Adrenal gland (tissue), 9 donors: ENCODE measurements at regions not wholly inside any gene's neighbourhood (a gene's known extent, or its start where the extent isn't known, plus 50 kb on each side); places are given as distances from the start of the nearest gene placed in this dataset.

Experiments used
- DNase-seq, 7 donors: peaks; one replicate each; pipeline ENCODE4 v3.0.0-alpha.2; 2019 to 2020
- H3K27ac ChIP-seq, 5 donors: fragments of 200-600 bp; sonication (generic) in 4 of 5; 1 replicate in 3 of 5; 2 replicates in 2 of 5; pipeline versions ENCODE4 v1.5.1 to v1.8.0; 2016 to 2020; ENCODE audit warnings: mild to moderate bottlenecking in 1 of 5
- H3K27me3 ChIP-seq: fragments of 200-600 bp; 2 replicates; pipeline ENCODE4 v1.8.0; 2021
- H3K36me3 ChIP-seq, 2 donors: fragments of 200-600 bp; replicated peaks in 1 of 2; 1 replicate in 1 of 2; 2 replicates in 1 of 2; pipeline versions ENCODE4 v1.5.1 to v1.8.0; 2018 to 2022
- H3K4me1 ChIP-seq, 2 donors: fragments of 200-600 bp; replicated peaks in 1 of 2; 1 replicate in 1 of 2; 2 replicates in 1 of 2; pipeline versions ENCODE4 v1.5.1 to v1.8.0; 2018 to 2021
- H3K4me3 ChIP-seq, 4 donors: fragments of 200-600 bp; sonication (generic) in 3 of 4; one replicate each; pipeline ENCODE4 v1.5.1; 2016 to 2018
- H3K9me3 ChIP-seq, 3 donors: fragments of 200-600 bp; sonication (generic) in 1 of 3; replicated peaks in 1 of 3; 1 replicate in 2 of 3; 2 replicates in 1 of 3; pipeline versions ENCODE4 v1.5.1 to v1.8.0; 2016 to 2021
- CTCF ChIP-seq, 6 experiments: fragments of 450-650 bp in 4 of 6; fragments of 200-600 bp in 2 of 6; sonication (generic) in 1 of 6; IDR thresholded peaks; 1 replicate in 5 of 6; 2 replicates in 1 of 6; pipeline versions ENCODE4 v1.5.1 to v1.8.0; 2016 to 2021; ENCODE audit warnings: antibody characterized with exemption in 6 of 6, mild to moderate bottlenecking in 2 of 6, moderate library complexity in 1 of 6
- POLR2A ChIP-seq, 2 donors: fragments of 450-650 bp; IDR thresholded peaks; one replicate each; pipeline ENCODE4 v1.6.1; 2017; ENCODE audit warnings: antibody characterized with exemption in 2 of 2, mild to moderate bottlenecking in 2 of 2, moderate library complexity in 1 of 2
- WGBS, 4 donors: extraction: QIAGEN DNeasy Blood & Tissue Kit in 2 of 4; methylation state at CpG; one replicate each; pipeline versions ENCODE4 v1.1.5 to v1.1.7; 2013 to 2017; 5-methylcytosine and 5-hydroxymethylcytosine counted together
- intact Hi-C, 2 donors: fragments of 100-400 bp; cut with DNase I; formaldehyde crosslinking; loops; one replicate each; pipeline versions ENCODE4 v1.14.1 to v1.15.0; 2022 to 2023
- donor health status: healthy with polysubstance abuse.
- donor health status: Bipolar disorder and iron deficiency.
- donor health status: DM: yes; HTN: yes; CAD: no.
- donor health status: DM: no; HTN: no; CAD: no.
- donor health status: DM: no; HTN: no; CAD: no.

DNA sequence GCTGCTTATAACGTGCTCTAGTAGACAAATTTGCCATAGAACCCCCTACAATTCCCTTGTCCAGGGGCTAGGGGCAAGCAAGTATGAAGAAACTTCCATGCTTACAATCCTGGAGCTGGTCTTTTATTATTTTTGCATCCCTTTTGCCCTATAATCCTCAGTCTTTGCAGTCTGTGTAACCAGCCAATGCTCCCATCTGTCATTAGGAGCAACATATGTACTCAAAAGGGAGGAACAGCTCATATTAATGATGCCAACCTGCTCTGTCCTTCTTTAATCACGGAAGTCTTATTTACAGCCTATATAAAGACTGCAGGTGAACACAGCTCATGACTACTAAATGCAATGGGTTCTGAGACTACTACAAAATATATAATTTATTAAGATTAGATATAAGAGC lies 263.3 kb downstream of the ZIC1 start:
- no peak for DNase-seq
- H3K4me3 ChIP-seq: no peak overlapping the region
- WGBS, 4 donors: 44 to 60% (median 52%) methylated on average over 2 of the region's 2 CpGs

GRCh38 chr3:147675761-147676160 lies 266.6 kb downstream of the ZIC1 start:
- Histone ChIP-seq H3K4me3 (no peak overlapping the region), H3K4me1 (no peaks in the 10 kb centered on the region), H3K9me3 (no peaks in the 10 kb centered on the region), H3K36me3 (no peaks in the 10 kb centered on the region), H3K27ac (no peak overlapping the region), H3K27me3 (no peaks in the 10 kb centered on the region)
- WGBS, 4 donors: 82 to 91% (median 87%) methylated on average over 2 of the region's 2 CpGs
- intact Hi-C loops: no loop called here
- no peak for DNase-seq
- TF ChIP-seq CTCF (IDR thresholded peaks at IDR 0.05) (no peak), POLR2A (IDR thresholded peaks at IDR 0.05) (no peak)

More for the DNA sequence above, 263.3 kb downstream of the ZIC1 start:
- no peak overlapping the region for H3K27ac ChIP-seq
- H3K4me1 ChIP-seq: no peaks in the 10 kb centered on the region
- no peaks in the 10 kb centered on the region for H3K9me3 ChIP-seq
- intact Hi-C loops: no loop called here
- no peaks in the 10 kb centered on the region for H3K27me3 ChIP-seq
- H3K36me3 ChIP-seq: no peaks in the 10 kb centered on the region
- no peak for TF ChIP-seq POLR2A (IDR thresholded peaks at IDR 0.05)
- TF ChIP-seq CTCF (IDR thresholded peaks at IDR 0.05): no peak

- intact Hi-C loops: no loop called here
- no peaks in the 10 kb centered on the region for H3K36me3 ChIP-seq
Measured at GRCh38 chr3:147680837-147681483, 271.8 kb downstream of the ZIC1 start.

DNA sequence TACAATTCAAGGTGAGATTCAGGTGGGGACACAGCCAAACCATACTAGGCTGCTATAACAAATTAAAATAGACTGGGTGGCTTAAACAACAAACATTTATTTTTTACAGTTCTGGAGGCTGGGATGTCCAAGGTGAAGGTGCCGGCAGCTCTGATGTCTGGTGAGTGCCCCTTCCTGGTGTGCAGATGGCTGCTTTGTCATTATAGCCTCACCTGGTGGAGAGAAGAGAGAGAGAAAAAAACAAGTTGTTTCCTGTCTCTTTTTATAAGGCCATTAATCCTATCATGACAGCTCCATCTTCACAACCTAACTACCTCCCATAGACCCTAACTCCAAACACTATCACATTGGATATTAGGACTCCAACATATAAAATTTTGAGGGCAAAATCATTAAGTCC lies 279.7 kb downstream of the ZIC1 start:
- no peak overlapping the region for H3K4me3 ChIP-seq
- intact Hi-C loops: no loop called here
- H3K36me3 ChIP-seq: no peaks in the 10 kb centered on the region
- no peaks in the 10 kb centered on the region for H3K4me1 ChIP-seq
- no peaks in the 10 kb centered on the region for H3K27me3 ChIP-seq
- 78 to 100% (median 90%) methylated on average over 1 of the region's 1 CpG for WGBS, 4 donors
- no peaks in the 10 kb centered on the region for H3K9me3 ChIP-seq
- DNase-seq: no peak
- no peak overlapping the region for H3K27ac ChIP-seq
- no peak for TF ChIP-seq POLR2A (IDR thresholded peaks at IDR 0.05)
- no peak for TF ChIP-seq CTCF (IDR thresholded peaks at IDR 0.05)

More at GRCh38 chr3:147680837-147681483, 271.8 kb downstream of the ZIC1 start:
- Histone ChIP-seq H3K4me3 (no peak overlapping the region), H3K9me3 (no peaks in the 10 kb centered on the region), H3K27me3 (no peaks in the 10 kb centered on the region), H3K27ac (no peak overlapping the region), H3K4me1 (no peaks in the 10 kb centered on the region)
- TF ChIP-seq CTCF (IDR thresholded peaks at IDR 0.05) (no peak), POLR2A (IDR thresholded peaks at IDR 0.05) (no peak)
- 52 to 71% (median 63%) methylated on average over 5 to 6 of the region's 6 CpGs for WGBS, 4 donors
- DNase-seq: no peak
